ENCODE measurements at regions not wholly inside any gene's neighbourhood (a gene's known extent, or its start where the extent isn't known, plus 50 kb on each side); places are given as distances from the start of the nearest gene placed in this dataset.

GRCh38 chr15:69816522-69816921 lies 281.2 kb downstream of the TLE3 start:
- DNase-seq = no peak

- DNase-seq = no peak
These were observed 279.2 kb downstream of the TLE3 start for GRCh38 chr15:69818529-69818928.

GRCh38 chr15:69819371-69819770 lies 278.3 kb downstream of the TLE3 start:
- DNase-seq = no peak

GRCh38 chr15:69820819-69821218 lies 276.9 kb downstream of the TLE3 start:
- DNase-seq = no peak

GRCh38 chr15:69823223-69823907 lies 274.4 kb downstream of the TLE3 start:
- no peak for DNase-seq

- no peak for DNase-seq
These were observed 273.4 kb downstream of the TLE3 start for GRCh38 chr15:69824075-69824876.

GRCh38 chr15:69824877-69825406 lies 272.8 kb downstream of the TLE3 start:
- no peak for DNase-seq

- DNase-seq = no peak
These were observed 271.5 kb downstream of the TLE3 start for GRCh38 chr15:69825941-69826818.

- no peak for DNase-seq
These were observed 270.9 kb downstream of the TLE3 start for GRCh38 chr15:69826819-69827175.

- no peak for DNase-seq
These were observed 270.0 kb downstream of the TLE3 start for GRCh38 chr15:69827751-69828150.

- DNase-seq = no peak
These were observed 269.4 kb downstream of the TLE3 start for GRCh38 chr15:69828181-69828828.

- no peak for DNase-seq
These were observed 267.7 kb downstream of the TLE3 start for GRCh38 chr15:69829974-69830373.

- peak in 2 of 3 donors; percentile 26 to 72 for DNase-seq
These were observed 267.3 kb downstream of the TLE3 start for GRCh38 chr15:69830430-69830829.

GRCh38 chr15:69830876-69831275 lies 266.8 kb downstream of the TLE3 start:
- no peak for DNase-seq

- DNase-seq = no peak
These were observed 263.4 kb downstream of the TLE3 start for GRCh38 chr15:69834267-69834666.

GRCh38 chr15:69834761-69835160 lies 263.0 kb downstream of the TLE3 start:
- no peak for DNase-seq

GRCh38 chr15:69836048-69836447 lies 261.7 kb downstream of the TLE3 start:
- no peak for DNase-seq

GRCh38 chr15:69836526-69837230 lies 261.0 kb downstream of the TLE3 start:
- no peak for DNase-seq

- no peak for DNase-seq
These were observed 259.4 kb downstream of the TLE3 start for GRCh38 chr15:69838338-69838737.

GRCh38 chr15:69838994-69839393 lies 258.7 kb downstream of the TLE3 start:
- DNase-seq = no peak
